HEK293T (cell line): ENCODE measurements at regions not wholly inside any gene's neighbourhood (a gene's known extent, or its start where the extent isn't known, plus 50 kb on each side); places are given as distances from the start of the nearest gene placed in this dataset.

Experiments
- CTCF ChIA-PET: fragments of 350-600 bp; formaldehyde crosslinking; extraction: SDS; loops from one replicate; lab custom pipeline; 2021; ENCODE audit warnings: antibody characterized with exemption, inconsistent platforms; lab: Yijun Ruan, JAX
- POLR2A ChIA-PET: fragments of 350-600 bp; formaldehyde crosslinking; extraction: SDS; loops from one replicate; lab custom pipeline; 2020; ENCODE audit warnings: antibody characterized with exemption, inconsistent platforms; lab: Yijun Ruan, JAX
- DNase-seq: peaks from one replicate; pipeline ENCODE4 v3.0.0; 2012; ENCODE audit warnings: mixed read lengths; ENCODE audit errors: extremely low spot score
- ARNT ChIP-seq: fragments of 450-650 bp; IDR thresholded peaks from 2 replicates; pipeline ENCODE4 v1.6.1; 2017; ENCODE audit warnings: mild to moderate bottlenecking
- BHLHE40 ChIP-seq: fragments of 450-650 bp; IDR thresholded peaks from 2 replicates; pipeline ENCODE4 v1.6.1; 2016; ENCODE audit warnings: mild to moderate bottlenecking, moderate library complexity, borderline replicate concordance
- CTBP1 ChIP-seq: fragments of 450-650 bp; IDR thresholded peaks from 2 replicates; pipeline ENCODE4 v1.6.1; 2016; ENCODE audit warnings: borderline replicate concordance
- ELF4 ChIP-seq: fragments of 450-650 bp; IDR thresholded peaks from 2 replicates; pipeline ENCODE4 v1.6.1; 2017; ENCODE audit warnings: antibody characterized with exemption
- FOXA1 ChIP-seq: fragments of 450-650 bp; IDR thresholded peaks from 2 replicates; pipeline ENCODE4 v1.6.1; 2016; ENCODE audit warnings: mild to moderate bottlenecking
- FOXK2 ChIP-seq: fragments of 450-650 bp; IDR thresholded peaks from 2 replicates; pipeline ENCODE4 v1.6.1; 2016; ENCODE audit warnings: mild to moderate bottlenecking
- FOXM1 ChIP-seq: fragments of 450-650 bp; IDR thresholded peaks from 2 replicates; pipeline ENCODE4 v1.6.1; 2017; ENCODE audit warnings: mild to moderate bottlenecking, borderline replicate concordance
- HDGF ChIP-seq: fragments of 450-650 bp; IDR thresholded peaks from 2 replicates; pipeline ENCODE4 v1.6.1; 2017; ENCODE audit warnings: antibody characterized with exemption, borderline replicate concordance
- L3MBTL2 ChIP-seq: fragments of 450-650 bp; conservative IDR thresholded peaks from 2 replicates; pipeline ENCODE4 v1.6.1; 2016; ENCODE audit warnings: mild to moderate bottlenecking
- LEF1 ChIP-seq: fragments of 450-650 bp; IDR thresholded peaks from 2 replicates; pipeline ENCODE4 v1.6.1; 2017; ENCODE audit warnings: mild to moderate bottlenecking, borderline replicate concordance
- NFRKB ChIP-seq: fragments of 450-650 bp; IDR thresholded peaks from 2 replicates; pipeline ENCODE4 v1.6.1; 2016; ENCODE audit warnings: mild to moderate bottlenecking, moderate library complexity
- PKNOX1 ChIP-seq: fragments of 450-650 bp; IDR thresholded peaks from 2 replicates; pipeline ENCODE4 v1.6.1; 2016
- SP1 ChIP-seq: fragments of 450-650 bp; IDR thresholded peaks from 2 replicates; pipeline ENCODE4 v1.6.1; 2017
- SUZ12 ChIP-seq: fragments of 450-650 bp; IDR thresholded peaks from 2 replicates; pipeline ENCODE4 v1.6.1; 2016; ENCODE audit warnings: mild to moderate bottlenecking
- TARDBP ChIP-seq: fragments of 450-650 bp; IDR thresholded peaks from 2 replicates; pipeline ENCODE4 v1.6.1; 2016
- ZNF384 ChIP-seq: fragments of 450-650 bp; IDR thresholded peaks from 2 replicates; pipeline ENCODE4 v1.6.1; 2016

- CTCF ChIA-PET, result no interaction called here
- no peak for DNase-seq
- no peak for TF ChIP-seq CTBP1
- TF ChIP-seq L3MBTL2, result no peak
- no peak for TF ChIP-seq FOXA1
- TF ChIP-seq ARNT, result no peak
- no peak for TF ChIP-seq LEF1
- TF ChIP-seq HDGF, result no peak
- TF ChIP-seq FOXM1, result no peak
- no peak for TF ChIP-seq TARDBP
- TF ChIP-seq SP1, result no peak
- TF ChIP-seq NFRKB, result no peak
- no peak for TF ChIP-seq SUZ12
- no peak for TF ChIP-seq PKNOX1
- TF ChIP-seq BHLHE40, result no peak
- POLR2A ChIA-PET, result no interaction called here
Observed at GRCh38 chr18:45557287-45557686, 58.0 kb upstream of the SLC14A2 start.

- ChIA-PET POLR2A (no interaction called here), CTCF (no interaction called here)
- TF ChIP-seq L3MBTL2 (no peak), ARNT (no peak), HDGF (no peak), ELF4 (no peak), SUZ12 (no peak), SP1 (no peak), NFRKB (no peak), TARDBP (no peak), CTBP1 (no peak), PKNOX1 (no peak), BHLHE40 (no peak), FOXA1 (no peak), FOXK2 (no peak), LEF1 (no peak)
- no peak for DNase-seq
Observed at GRCh38 chr18:45557779-45558178, 57.5 kb upstream of the SLC14A2 start.

GRCh38 chr18:45559258-45559657 is 56.0 kb upstream of the SLC14A2 start:
- CTCF ChIA-PET, result no interaction called here
- TF ChIP-seq FOXA1, result no peak
- no peak for TF ChIP-seq LEF1
- TF ChIP-seq FOXM1, result no peak
- TF ChIP-seq L3MBTL2, result no peak
- TF ChIP-seq ELF4, result no peak
- TF ChIP-seq ZNF384, result no peak
- no peak for TF ChIP-seq FOXK2
- TF ChIP-seq SP1, result no peak
- TF ChIP-seq HDGF, result no peak
- no peak for TF ChIP-seq NFRKB
- TF ChIP-seq BHLHE40, result no peak
- no peak for TF ChIP-seq PKNOX1
- TF ChIP-seq CTBP1, result no peak
- no peak for TF ChIP-seq ARNT
- TF ChIP-seq SUZ12, result no peak
- no peak for DNase-seq
- POLR2A ChIA-PET, result no interaction called here

GRCh38 chr18:45560870-45561269 is 54.4 kb upstream of the SLC14A2 start:
- ChIA-PET CTCF (no interaction called here), POLR2A (no interaction called here)
- TF ChIP-seq FOXA1 (no peak), L3MBTL2 (no peak), ZNF384 (no peak), ELF4 (no peak), FOXM1 (no peak)
- no peak for DNase-seq

- POLR2A ChIA-PET, result no interaction called here
- CTCF ChIA-PET, result no interaction called here
- TF ChIP-seq CTBP1 (peak; percentile 34; the same call in 1 of the 2 replicates), L3MBTL2 (no peak), SP1 (no peak), ELF4 (no peak), PKNOX1 (peak; percentile 79)
- DNase-seq, result peak; percentile 18
Observed at GRCh38 chr18:45562567-45563479, 52.5 kb upstream of the SLC14A2 start.

- TF ChIP-seq PKNOX1 (peak; percentile 64), FOXM1 (no peak)
- no peak for DNase-seq
- CTCF ChIA-PET, result no interaction called here
- POLR2A ChIA-PET, result no interaction called here
Observed at GRCh38 chr18:45565280-45565970, 49.9 kb upstream of the SLC14A2 start.
